Left kidney (tissue), 1 donor: ENCODE measurements at regions not wholly inside any gene's neighbourhood (a gene's known extent, or its start where the extent isn't known, plus 50 kb on each side); places are given as distances from the start of the nearest gene placed in this dataset.

ENCODE experiments used
- DNase-seq: peaks from one replicate; pipeline ENCODE4 v3.0.0-alpha.2; 2013

DNA sequence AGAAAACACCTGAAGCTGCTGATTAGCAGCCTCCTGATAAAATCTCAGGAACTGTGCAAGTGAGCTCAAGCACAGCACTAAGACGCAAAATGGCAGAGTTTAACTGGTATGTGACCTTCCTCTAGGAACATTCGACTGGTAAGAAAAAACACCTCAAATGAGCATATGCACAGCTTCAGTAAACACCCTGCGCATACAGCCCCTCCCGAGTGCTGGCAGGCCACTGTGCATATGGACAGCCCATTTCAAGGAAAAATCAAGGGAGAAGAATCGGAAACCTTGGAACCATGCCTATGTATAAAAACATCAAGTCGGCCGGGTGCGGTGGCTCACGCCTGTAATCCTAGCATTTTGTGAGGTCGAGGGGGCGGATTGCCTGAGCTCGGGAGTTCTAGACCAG is 227.9 kb upstream of the PABPC5 start:
- peak; percentile 0 for DNase-seq
